Memory B cell (primary cell): ENCODE measurements at regions not wholly inside any gene's neighbourhood (a gene's known extent, or its start where the extent isn't known, plus 50 kb on each side); places are given as distances from the start of the nearest gene placed in this dataset.
"Not testable (repeated sequence)": the region's sequence is repeated elsewhere in the genome, so short reads cannot be mapped to it uniquely, and the experiment has no call there.

Source experiments
- ATAC-seq: fragments of 150-1000 bp; cut with Tn5 transposase; 2 replicates; pipeline ENCODE4 v1.10.0; 2021; ENCODE audit warnings: low read depth, mild to moderate bottlenecking, moderate library complexity
- DNase-seq, 2 donors: peaks; one replicate each; pipeline ENCODE4 v3.0.0; 2022; ENCODE audit warnings: low spot score in 2 of 2
- H3K27ac Mint-ChIP-seq: one replicate; pipeline ENCODE4 v1.8.0; 2022; ENCODE audit warnings: mild to moderate bottlenecking, moderate library complexity, mixed read lengths
- H3K27me3 Mint-ChIP-seq: one replicate; pipeline ENCODE4 v1.8.0; 2022; ENCODE audit warnings: mixed read lengths
- H3K36me3 Mint-ChIP-seq: one replicate; pipeline ENCODE4 v1.8.0; 2022; ENCODE audit warnings: mild to moderate bottlenecking, mixed read lengths
- H3K4me1 Mint-ChIP-seq: one replicate; pipeline ENCODE4 v1.8.0; 2022; ENCODE audit warnings: mixed read lengths
- H3K4me3 Mint-ChIP-seq: one replicate; pipeline ENCODE4 v1.8.0; 2022; ENCODE audit warnings: mild to moderate bottlenecking, moderate library complexity, mixed read lengths
- H3K9me3 Mint-ChIP-seq: one replicate; pipeline ENCODE4 v1.8.0; 2022; ENCODE audit warnings: mixed read lengths

GRCh38 chr13:111005808-111006505 is 91.1 kb upstream of the ANKRD10 start:
- Mint-ChIP-seq H3K4me1 (peaks cover 4% of the 10 kb centered on the region), H3K9me3 (peaks cover 5% of the 10 kb centered on the region), H3K4me3 (no peak overlapping the region), H3K36me3 (no peaks in the 10 kb centered on the region), H3K27ac (no peak overlapping the region), H3K27me3 (peaks cover 3% of the 10 kb centered on the region)
- ATAC-seq: no peak
- DNase-seq: no peak

GRCh38 chr13:111005364-111005763 is 90.5 kb upstream of the ANKRD10 start:
- Mint-ChIP-seq H3K27ac (no peak overlapping the region), H3K27me3 (peaks cover 1% of the 10 kb centered on the region), H3K36me3 (no peaks in the 10 kb centered on the region), H3K4me1 (peaks cover 4% of the 10 kb centered on the region), H3K4me3 (no peak overlapping the region), H3K9me3 (peaks cover 5% of the 10 kb centered on the region)
- ATAC-seq (no peak), DNase-seq (no peak)

GRCh38 chr13:111004444-111004843 is 89.6 kb upstream of the ANKRD10 start:
- H3K36me3 Mint-ChIP-seq: no peaks in the 10 kb centered on the region
- DNase-seq (no peak), ATAC-seq (no peak)
- no peak overlapping the region for H3K4me3 Mint-ChIP-seq
- H3K27ac Mint-ChIP-seq: no peak overlapping the region
- peaks cover 1% of the 10 kb centered on the region for H3K27me3 Mint-ChIP-seq
- H3K4me1 Mint-ChIP-seq: peaks cover 4% of the 10 kb centered on the region
- H3K9me3 Mint-ChIP-seq: peaks cover 5% of the 10 kb centered on the region

GRCh38 chr13:111001636-111002035 is 86.8 kb upstream of the ANKRD10 start:
- peaks cover 1% of the 10 kb centered on the region for H3K27me3 Mint-ChIP-seq
- H3K36me3 Mint-ChIP-seq: no peaks in the 10 kb centered on the region
- no peak for ATAC-seq
- H3K4me1 Mint-ChIP-seq: peaks cover 10% of the 10 kb centered on the region
- no peak overlapping the region for H3K27ac Mint-ChIP-seq
- DNase-seq: no peak
- peaks cover 1% of the 10 kb centered on the region for H3K9me3 Mint-ChIP-seq
- H3K4me3 Mint-ChIP-seq: no peak overlapping the region

- Mint-ChIP-seq H3K9me3 (peaks cover 1% of the 10 kb centered on the region), H3K36me3 (no peaks in the 10 kb centered on the region), H3K4me3 (no peak overlapping the region), H3K27ac (no peak overlapping the region), H3K27me3 (peaks cover 5% of the 10 kb centered on the region), H3K4me1 (peaks cover 16% of the 10 kb centered on the region)
- DNase-seq (no peak), ATAC-seq (no peak)
These were observed 78.9 kb upstream of the ANKRD10 start for GRCh38 chr13:110993788-110994187.

GRCh38 chr13:110991991-110992508 is 77.2 kb upstream of the ANKRD10 start:
- Mint-ChIP-seq H3K27ac (no peak overlapping the region), H3K27me3 (peaks cover 8% of the 10 kb centered on the region), H3K9me3 (peaks cover 1% of the 10 kb centered on the region), H3K4me3 (no peak overlapping the region), H3K4me1 (peaks cover 10% of the 10 kb centered on the region), H3K36me3 (no peaks in the 10 kb centered on the region)
- no peak for ATAC-seq
- no peak for DNase-seq

- H3K27me3 Mint-ChIP-seq: peaks cover 7% of the 10 kb centered on the region
- H3K36me3 Mint-ChIP-seq: no peaks in the 10 kb centered on the region
- no peaks in the 10 kb centered on the region for H3K4me1 Mint-ChIP-seq
- no peak overlapping the region for H3K4me3 Mint-ChIP-seq
- H3K27ac Mint-ChIP-seq: no peak overlapping the region
- DNase-seq (no peak), ATAC-seq (no peak)
- H3K9me3 Mint-ChIP-seq: no peaks in the 10 kb centered on the region
These were observed 74.5 kb upstream of the ANKRD10 start for GRCh38 chr13:110989331-110989730.

GRCh38 chr13:110985541-110985940 is 70.7 kb upstream of the ANKRD10 start:
- no peaks in the 10 kb centered on the region for H3K4me1 Mint-ChIP-seq
- no peak overlapping the region for H3K4me3 Mint-ChIP-seq
- no peak overlapping the region for H3K27ac Mint-ChIP-seq
- ATAC-seq (no peak), DNase-seq (no peak)
- peaks cover 13% of the 10 kb centered on the region for H3K27me3 Mint-ChIP-seq
- no peaks in the 10 kb centered on the region for H3K9me3 Mint-ChIP-seq
- H3K36me3 Mint-ChIP-seq: no peaks in the 10 kb centered on the region

- no peak for DNase-seq
- Mint-ChIP-seq H3K4me3 (no peak overlapping the region), H3K27ac (no peak overlapping the region), H3K27me3 (peaks cover 13% of the 10 kb centered on the region), H3K36me3 (no peaks in the 10 kb centered on the region), H3K4me1 (no peaks in the 10 kb centered on the region), H3K9me3 (no peaks in the 10 kb centered on the region)
- ATAC-seq: no peak
These were observed 69.9 kb upstream of the ANKRD10 start for GRCh38 chr13:110984798-110985197.

- no peak overlapping the region for H3K27ac Mint-ChIP-seq
- ATAC-seq (no peak), DNase-seq (no peak)
- no peaks in the 10 kb centered on the region for H3K4me1 Mint-ChIP-seq
- no peaks in the 10 kb centered on the region for H3K36me3 Mint-ChIP-seq
- H3K9me3 Mint-ChIP-seq: no peaks in the 10 kb centered on the region
- peaks cover 13% of the 10 kb centered on the region for H3K27me3 Mint-ChIP-seq
- H3K4me3 Mint-ChIP-seq: no peak overlapping the region
These were observed 69.5 kb upstream of the ANKRD10 start for GRCh38 chr13:110984381-110984780.

- peaks cover 17% of the 10 kb centered on the region for H3K27me3 Mint-ChIP-seq
- H3K9me3 Mint-ChIP-seq: peaks cover 2% of the 10 kb centered on the region
- no peak overlapping the region for H3K27ac Mint-ChIP-seq
- no peak for ATAC-seq
- no peak overlapping the region for H3K4me3 Mint-ChIP-seq
- H3K4me1 Mint-ChIP-seq: no peaks in the 10 kb centered on the region
- H3K36me3 Mint-ChIP-seq: peaks cover 3% of the 10 kb centered on the region
- no peak for DNase-seq
These were observed 68.4 kb upstream of the ANKRD10 start for GRCh38 chr13:110983241-110983640.

GRCh38 chr13:110981379-110981778 is 66.5 kb upstream of the ANKRD10 start:
- Mint-ChIP-seq H3K27me3 (peaks cover 24% of the 10 kb centered on the region), H3K4me3 (no peak overlapping the region), H3K4me1 (no peaks in the 10 kb centered on the region), H3K36me3 (peaks cover 5% of the 10 kb centered on the region), H3K27ac (no peak overlapping the region), H3K9me3 (peaks cover 6% of the 10 kb centered on the region)
- DNase-seq (no peak), ATAC-seq (no peak)

GRCh38 chr13:110980921-110981320 is 66.1 kb upstream of the ANKRD10 start:
- DNase-seq (no peak), ATAC-seq (no peak)
- Mint-ChIP-seq H3K36me3 (peaks cover 5% of the 10 kb centered on the region), H3K27me3 (peaks cover 24% of the 10 kb centered on the region), H3K27ac (no peak overlapping the region), H3K4me3 (no peak overlapping the region), H3K9me3 (peaks cover 6% of the 10 kb centered on the region), H3K4me1 (no peaks in the 10 kb centered on the region)

GRCh38 chr13:110979149-110979548 is 64.3 kb upstream of the ANKRD10 start:
- ATAC-seq, H3K9me3 Mint-ChIP-seq: not testable (repeated sequence)
- H3K27me3 Mint-ChIP-seq: peaks cover 22% of the 10 kb centered on the region

GRCh38 chr13:110978390-110978789 is 63.5 kb upstream of the ANKRD10 start:
- peaks cover 6% of the 10 kb centered on the region for H3K9me3 Mint-ChIP-seq
- peaks cover 5% of the 10 kb centered on the region for H3K36me3 Mint-ChIP-seq
- ATAC-seq: no peak
- peaks cover 17% of the 10 kb centered on the region for H3K27me3 Mint-ChIP-seq
- H3K4me3 Mint-ChIP-seq: no peak overlapping the region
- DNase-seq: no peak
- H3K4me1 Mint-ChIP-seq: no peaks in the 10 kb centered on the region
- no peak overlapping the region for H3K27ac Mint-ChIP-seq

More at GRCh38 chr13:110979149-110979548, 64.3 kb upstream of the ANKRD10 start:
- H3K36me3 Mint-ChIP-seq, H3K4me3 Mint-ChIP-seq, H3K4me1 Mint-ChIP-seq, DNase-seq, H3K27ac Mint-ChIP-seq: not testable (repeated sequence)
